HFF-Myc (cell line): ENCODE measurements at regions not wholly inside any gene's neighbourhood (a gene's known extent, or its start where the extent isn't known, plus 50 kb on each side); places are given as distances from the start of the nearest gene placed in this dataset.

Source experiments
- DNase-seq: peaks from one replicate; pipeline ENCODE4 v3.0.0-alpha.2; 2011; ENCODE audit warnings: low read depth; ENCODE audit errors: extremely low read depth
- H3K4me3 ChIP-seq: replicated peaks from 2 replicates; pipeline ENCODE4 v1.5.1; 2011; ENCODE audit warnings: low read depth, mild to moderate bottlenecking, control low read depth, low read length
- TF ChIP-seq, protein P1 (sequence below): IDR thresholded peaks from 2 replicates; pipeline ENCODE4 v1.5.1; 2012; ENCODE audit warnings: mild to moderate bottlenecking, low read depth, low read length, control low read depth; ENCODE audit errors: missing control alignments

DNA sequence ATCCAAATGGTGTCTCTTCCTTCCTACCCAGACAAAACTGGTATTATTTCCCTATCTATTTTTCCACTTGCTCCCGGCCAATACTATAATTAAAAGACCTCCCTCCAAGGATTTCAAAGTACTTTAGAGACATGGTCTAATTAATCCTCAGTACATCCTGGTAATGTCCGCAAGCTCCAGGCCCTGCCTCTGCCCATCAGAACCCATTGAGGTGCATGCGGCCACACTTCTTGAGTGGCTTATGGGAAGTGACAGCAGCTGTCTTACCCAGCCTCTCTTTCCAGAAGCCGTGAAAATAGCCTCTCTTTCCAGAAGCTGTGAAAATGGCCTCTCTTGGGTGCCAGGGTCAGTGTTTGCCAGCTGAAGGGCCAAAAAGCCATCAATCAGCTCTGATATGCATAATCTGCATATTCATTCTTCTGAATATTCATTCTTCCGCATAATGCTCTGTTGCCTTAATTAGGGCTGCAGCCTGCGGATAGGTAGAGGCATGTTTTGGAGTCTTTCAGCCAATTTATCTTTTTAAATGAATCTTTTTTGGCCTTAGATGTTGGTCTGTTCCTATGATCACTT lies 148.4 kb upstream of the TMTC4 start:
- DNase-seq, result no peak
- TF ChIP-seq, protein P1, sequence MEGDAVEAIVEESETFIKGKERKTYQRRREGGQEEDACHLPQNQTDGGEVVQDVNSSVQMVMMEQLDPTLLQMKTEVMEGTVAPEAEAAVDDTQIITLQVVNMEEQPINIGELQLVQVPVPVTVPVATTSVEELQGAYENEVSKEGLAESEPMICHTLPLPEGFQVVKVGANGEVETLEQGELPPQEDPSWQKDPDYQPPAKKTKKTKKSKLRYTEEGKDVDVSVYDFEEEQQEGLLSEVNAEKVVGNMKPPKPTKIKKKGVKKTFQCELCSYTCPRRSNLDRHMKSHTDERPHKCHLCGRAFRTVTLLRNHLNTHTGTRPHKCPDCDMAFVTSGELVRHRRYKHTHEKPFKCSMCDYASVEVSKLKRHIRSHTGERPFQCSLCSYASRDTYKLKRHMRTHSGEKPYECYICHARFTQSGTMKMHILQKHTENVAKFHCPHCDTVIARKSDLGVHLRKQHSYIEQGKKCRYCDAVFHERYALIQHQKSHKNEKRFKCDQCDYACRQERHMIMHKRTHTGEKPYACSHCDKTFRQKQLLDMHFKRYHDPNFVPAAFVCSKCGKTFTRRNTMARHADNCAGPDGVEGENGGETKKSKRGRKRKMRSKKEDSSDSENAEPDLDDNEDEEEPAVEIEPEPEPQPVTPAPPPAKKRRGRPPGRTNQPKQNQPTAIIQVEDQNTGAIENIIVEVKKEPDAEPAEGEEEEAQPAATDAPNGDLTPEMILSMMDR, result no peak
- H3K4me3 ChIP-seq, result no peak overlapping the region

DNA sequence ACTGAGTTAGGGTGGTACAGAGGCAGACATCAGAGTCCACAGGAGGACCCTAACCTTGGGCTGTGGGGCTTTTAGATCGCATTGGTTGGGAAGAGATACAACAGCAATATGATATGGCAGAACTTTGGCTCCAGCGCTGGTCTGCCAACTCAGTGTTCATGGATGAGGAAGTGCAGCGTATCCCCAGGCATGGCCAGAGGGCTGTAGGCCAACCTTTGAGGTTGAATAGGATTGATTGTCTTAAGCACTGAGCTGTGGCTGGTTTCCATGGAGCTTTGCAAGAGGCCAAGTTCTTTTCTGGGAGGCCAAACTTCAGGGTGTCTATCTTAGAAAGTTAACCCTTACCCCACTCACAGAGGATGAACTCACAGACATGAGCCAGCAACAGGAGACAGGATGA lies 144.1 kb upstream of the TMTC4 start:
- no peak for DNase-seq
- H3K4me3 ChIP-seq, result no peak overlapping the region
- TF ChIP-seq, protein P1, result no peak

- no peak overlapping the region for H3K4me3 ChIP-seq
- DNase-seq, result no peak
- TF ChIP-seq, protein P1, result no peak
Observed at GRCh38 chr13:100817928-100818327, 143.3 kb upstream of the TMTC4 start.

- no peak for DNase-seq
- TF ChIP-seq, protein P1, result no peak
- no peak overlapping the region for H3K4me3 ChIP-seq
Observed at GRCh38 chr13:100815476-100816046, 141.0 kb upstream of the TMTC4 start.

- no peak for DNase-seq
- H3K4me3 ChIP-seq, result no peak overlapping the region
- TF ChIP-seq, protein P1, result no peak
Observed at GRCh38 chr13:100812982-100813584, 138.5 kb upstream of the TMTC4 start.

DNA sequence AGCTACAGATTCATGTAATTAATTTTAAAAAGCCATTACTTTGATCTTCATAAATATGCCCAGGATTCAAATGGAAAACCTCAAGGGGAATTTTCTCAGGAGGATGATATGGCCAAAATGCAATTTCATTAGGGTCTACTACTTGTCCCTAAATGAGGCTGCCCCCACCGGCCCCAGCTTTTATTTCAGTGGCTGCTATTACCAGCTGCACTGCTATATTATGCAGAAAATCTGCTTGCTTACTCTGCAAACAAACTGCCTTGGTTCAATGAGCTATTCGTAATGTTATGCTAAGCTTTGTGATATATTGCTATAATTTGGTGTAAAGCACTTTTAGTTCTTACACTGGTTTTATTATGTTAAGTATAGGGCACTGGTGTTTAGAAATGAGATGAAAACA lies 137.3 kb upstream of the TMTC4 start:
- TF ChIP-seq, protein P1, result no peak
- H3K4me3 ChIP-seq, result no peak overlapping the region
- DNase-seq, result no peak
